ENCODE measurements at regions not wholly inside any gene's neighbourhood (a gene's known extent, or its start where the extent isn't known, plus 50 kb on each side); places are given as distances from the start of the nearest gene placed in this dataset.
"Not testable (repeated sequence)": the region's sequence is repeated elsewhere in the genome, so short reads cannot be mapped to it uniquely, and the experiment has no call there.

- no peak for TF ChIP-seq CTCF (IDR thresholded peaks at IDR 0.05; ENCODE audit: low read depth, low read length, missing control alignments)
- no peak overlapping the region for H3K4me3 ChIP-seq (ENCODE audit: low read depth, low read length)
- in situ Hi-C loops (cut with HindIII; ENCODE audit: low sequenced_read_pairs), result no loop called here
- no peak for DNase-seq (ENCODE audit: low read depth)
Measured at GRCh38 chr6:140344142-140344913, 969.9 kb upstream of the CITED2 start.

GRCh38 chr6:140343128-140343527 is 968.7 kb upstream of the CITED2 start:
- in situ Hi-C loops (cut with HindIII; ENCODE audit: low sequenced_read_pairs), result no loop called here
- DNase-seq (ENCODE audit: low read depth), result no peak
- H3K4me3 ChIP-seq (ENCODE audit: low read depth, low read length), result no peak overlapping the region
- TF ChIP-seq CTCF (IDR thresholded peaks at IDR 0.05; ENCODE audit: low read depth, low read length, missing control alignments), result no peak

GRCh38 chr6:140341272-140341671 is 966.8 kb upstream of the CITED2 start:
- H3K4me3 ChIP-seq (ENCODE audit: low read depth, low read length), result no peak overlapping the region
- DNase-seq (ENCODE audit: low read depth), result no peak
- in situ Hi-C loops (cut with HindIII; ENCODE audit: low sequenced_read_pairs), result no loop called here
- TF ChIP-seq CTCF (IDR thresholded peaks at IDR 0.05; ENCODE audit: low read depth, low read length, missing control alignments), result no peak

GRCh38 chr6:140340795-140341194 is 966.3 kb upstream of the CITED2 start:
- no peak for TF ChIP-seq CTCF (IDR thresholded peaks at IDR 0.05; ENCODE audit: low read depth, low read length, missing control alignments)
- no peak for DNase-seq (ENCODE audit: low read depth)
- in situ Hi-C loops (cut with HindIII; ENCODE audit: low sequenced_read_pairs), result no loop called here
- H3K4me3 ChIP-seq (ENCODE audit: low read depth, low read length), result no peak overlapping the region

- in situ Hi-C loops (cut with HindIII; ENCODE audit: low sequenced_read_pairs), result not testable (repeated sequence)
Measured at GRCh38 chr6:140339084-140339483, 964.6 kb upstream of the CITED2 start.

DNA sequence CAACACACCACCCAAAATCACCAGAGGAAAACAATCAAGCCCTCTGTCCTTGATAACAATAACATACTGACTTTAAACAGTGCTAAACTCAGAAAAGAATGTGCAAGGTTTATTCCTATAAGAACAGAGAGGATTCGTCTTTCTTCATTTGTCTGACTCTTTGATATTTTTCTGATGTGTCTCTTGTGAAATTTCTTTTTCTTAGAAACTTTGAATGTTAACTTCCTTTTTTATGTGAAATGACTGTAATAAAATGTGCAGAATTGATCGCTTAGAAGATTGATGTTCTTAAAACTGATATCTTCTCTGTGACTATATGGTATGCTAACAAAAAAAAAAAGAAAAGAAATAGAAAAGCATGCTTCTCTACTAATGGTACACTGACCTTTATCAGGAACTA is 947.4 kb upstream of the CITED2 start:
- no peak for DNase-seq (ENCODE audit: low read depth)
- no peak for TF ChIP-seq CTCF (IDR thresholded peaks at IDR 0.05; ENCODE audit: low read depth, low read length, missing control alignments)
- in situ Hi-C loops (cut with HindIII; ENCODE audit: low sequenced_read_pairs), result no loop called here
- H3K4me3 ChIP-seq (ENCODE audit: low read depth, low read length), result no peak overlapping the region

More at GRCh38 chr6:140339084-140339483, 964.6 kb upstream of the CITED2 start:
- not testable (repeated sequence) for DNase-seq (ENCODE audit: low read depth); H3K4me3 ChIP-seq (ENCODE audit: low read depth, low read length)
